HCT116 (cell line): ENCODE measurements at regions not wholly inside any gene's neighbourhood (a gene's known extent, or its start where the extent isn't known, plus 50 kb on each side); places are given as distances from the start of the nearest gene placed in this dataset.

Experiments used
- ATAC-seq: fragments of 200-7000 bp; cut with Tn5 transposase; 2 replicates; pipeline ENCODE4 v1.9.1; 2020; ENCODE audit warnings: mild to moderate bottlenecking, moderate library complexity
- BruUV-seq: library from RNA; stranded (reverse); fragments of 400-500 nt; replicated peaks from 2 replicates; lab custom pipeline; 2021; lab: Mats Ljungman, UMichigan
- CTCF ChIA-PET: fragments of 300-600 bp; sonication (Branson Sonifier 250); formaldehyde crosslinking; loops from one replicate; lab custom pipeline; 2021; ENCODE audit warnings: antibody characterized with exemption; lab: Charles Lee
- POLR2A ChIA-PET: fragments of 300-600, 350-600 bp; sonication (Branson Sonifier 250); formaldehyde crosslinking; loops from one replicate; lab custom pipeline; 2021; ENCODE audit warnings: antibody characterized with exemption; lab: Charles Lee
- RAD21 ChIA-PET, 2 experiments: fragments of 300-600 bp; sonication (Branson Sonifier 250); formaldehyde crosslinking; loops; one replicate each; lab custom pipeline; 2023; ENCODE audit warnings: low total read pairs in 2 of 2; ENCODE audit not compliant: uncharacterized antibody in 2 of 2, unreplicated experiment in 2 of 2, low non-redundant PET in 1 of 2; lab: Charles Lee
- DNase-seq: peaks from one replicate; pipeline ENCODE4 v3.0.0-alpha.2; 2010; ENCODE audit warnings: low read depth, low spot score
- H2AFZ ChIP-seq: fragments of 200-600 bp; shearing (Covaris generic), sonication (generic); 2 replicates; pipeline ENCODE4 v1.6.1; 2017; ENCODE audit warnings: low read depth, mixed run types, mixed read lengths, antibody characterized with exemption, low read length; ENCODE audit not compliant: poor library complexity, severe bottlenecking
- H3K27ac ChIP-seq: 2 replicates; pipeline ENCODE4 v1.5.1; 2012; ENCODE audit warnings: low read depth, low read length
- H3K27me3 ChIP-seq: fragments of 200-600 bp; sonication (generic); 2 replicates; pipeline ENCODE4 v1.6.1; 2016; ENCODE audit warnings: mixed run types, low read length, mixed read lengths; ENCODE audit not compliant: insufficient read depth
- H3K36me3 ChIP-seq, 2 experiments: fragments of 200-500 bp in 1 of 2; fragments of 200-600 bp in 1 of 2; sonication (Bioruptor generic) in 1 of 2; sonication (generic) in 1 of 2; 2 replicates each; pipeline versions ENCODE4 v1.5.1 to v1.6.1; 2014 to 2016; ENCODE audit warnings: low read length in 2 of 2, inconsistent platforms in 1 of 2, mixed read lengths in 1 of 2, mixed run types in 1 of 2; ENCODE audit not compliant: insufficient read depth in 2 of 2, control insufficient read depth in 1 of 2
- H3K4me1 ChIP-seq, 2 experiments: fragments of 200-600 bp in 1 of 2; sonication (generic) in 1 of 2; 2 replicates each; pipeline versions ENCODE4 v1.5.1 to v1.6.1; 2012 to 2017; ENCODE audit warnings: low read length in 2 of 2, inconsistent platforms in 1 of 2, mild to moderate bottlenecking in 1 of 2, mixed read lengths in 1 of 2, mixed run types in 1 of 2, moderate library complexity in 1 of 2; ENCODE audit not compliant: insufficient read depth in 2 of 2, control insufficient read depth in 1 of 2
- H3K4me2 ChIP-seq: fragments of 200-600 bp; sonication (generic); 2 replicates; pipeline ENCODE4 v1.6.1; 2017; ENCODE audit warnings: mixed run types, low read length, mixed read lengths
- H3K4me3 ChIP-seq, 2 experiments: fragments of 200-600 bp in 1 of 2; sonication (generic) in 1 of 2; replicated peaks in 1 of 2; 2 replicates each; pipeline ENCODE4 v1.5.1; 2011 to 2016; ENCODE audit warnings: low read length in 2 of 2, control low read depth in 1 of 2, low read depth in 1 of 2, mild to moderate bottlenecking in 1 of 2, mixed read lengths in 1 of 2, mixed run types in 1 of 2
- H3K79me2 ChIP-seq: fragments of 200-600 bp; sonication (generic); 2 replicates; pipeline ENCODE4 v1.6.1; 2017; ENCODE audit warnings: mild to moderate bottlenecking, mixed run types, low read length, moderate library complexity, mixed read lengths; ENCODE audit not compliant: insufficient read depth
- H3K9ac ChIP-seq: fragments of 200-600 bp; sonication (generic); 2 replicates; pipeline ENCODE4 v1.6.1; 2016; ENCODE audit warnings: low read length, mixed read lengths
- H3K9me2 ChIP-seq: fragments of 200-600 bp; sonication (generic), shearing (Covaris generic); 2 replicates; pipeline ENCODE4 v1.6.1; 2017; ENCODE audit warnings: mixed run types, mild to moderate bottlenecking, moderate library complexity; ENCODE audit not compliant: insufficient read depth
- H3K9me3 ChIP-seq, 2 experiments: fragments of 200-500 bp in 1 of 2; fragments of 200-600 bp in 1 of 2; sonication (Bioruptor generic) in 1 of 2; sonication (generic) in 1 of 2; 2 replicates each; pipeline ENCODE4 v1.6.1; 2014 to 2017; ENCODE audit warnings: low read length in 2 of 2, mixed read lengths in 2 of 2, inconsistent platforms in 1 of 2, low read depth in 1 of 2, mild to moderate bottlenecking in 1 of 2, mixed run types in 1 of 2, moderate library complexity in 1 of 2; ENCODE audit not compliant: control insufficient read depth in 1 of 2, insufficient read depth in 1 of 2
- H4K20me1 ChIP-seq: fragments of 200-600 bp; sonication (generic), shearing (Covaris generic); 2 replicates; pipeline ENCODE4 v1.6.1; 2017; ENCODE audit warnings: mixed run types, mild to moderate bottlenecking, moderate library complexity; ENCODE audit not compliant: insufficient read depth
- CEBPB ChIP-seq: IDR thresholded peaks from 2 replicates; pipeline ENCODE4 v1.6.1; 2012; ENCODE audit warnings: low read depth
- EGR1 ChIP-seq: IDR thresholded peaks from 2 replicates; pipeline ENCODE4 v1.6.1; 2012; ENCODE audit warnings: low read depth
- ELF1 ChIP-seq: IDR thresholded peaks from 2 replicates; pipeline ENCODE4 v1.6.1; 2012; ENCODE audit warnings: low read depth, borderline replicate concordance
- EZH2 ChIP-seq: fragments of 200-600 bp; sonication (generic); IDR thresholded peaks from 2 replicates; pipeline ENCODE4 v1.6.1; 2017; ENCODE audit warnings: antibody characterized with exemption, mixed run types
- EZH2phosphoT487 ChIP-seq: fragments of 200-600 bp; IDR thresholded peaks from 2 replicates; pipeline ENCODE4 v1.6.1; 2018; ENCODE audit warnings: antibody characterized with exemption, borderline replicate concordance
- FOSL1 ChIP-seq: IDR thresholded peaks from 2 replicates; pipeline ENCODE4 v1.6.1; 2012; ENCODE audit warnings: low read depth
- JUND ChIP-seq: IDR thresholded peaks from 2 replicates; pipeline ENCODE4 v1.6.1; 2012
- POLR2A ChIP-seq: IDR thresholded peaks from 2 replicates; pipeline ENCODE4 v1.7.0; 2011; ENCODE audit warnings: borderline replicate concordance; ENCODE audit not compliant: insufficient read depth, insufficient read length; ENCODE audit errors: extremely low read depth
- POLR2AphosphoS5 ChIP-seq: IDR thresholded peaks from 2 replicates; pipeline ENCODE4 v1.6.1; 2011; ENCODE audit warnings: mild to moderate bottlenecking, low read depth, low read length, moderate library complexity
- RAD21 ChIP-seq: IDR thresholded peaks from 2 replicates; pipeline ENCODE4 v1.6.1; 2012; ENCODE audit warnings: low read depth, mild to moderate bottlenecking
- REST ChIP-seq: IDR thresholded peaks from 2 replicates; pipeline ENCODE4 v1.6.1; 2012; ENCODE audit warnings: low read depth
- SIN3A ChIP-seq: IDR thresholded peaks from 2 replicates; pipeline ENCODE4 v1.6.1; 2012; ENCODE audit warnings: low read depth
- SP1 ChIP-seq: IDR thresholded peaks from 2 replicates; pipeline ENCODE4 v1.6.1; 2012; ENCODE audit warnings: low read depth
- SRF ChIP-seq: IDR thresholded peaks from 2 replicates; pipeline ENCODE4 v1.6.1; 2012; ENCODE audit warnings: low read depth
- TCF7L2 ChIP-seq: IDR thresholded peaks from 2 replicates; pipeline ENCODE4 v1.7.0; 2011; ENCODE audit warnings: borderline replicate concordance, inconsistent platforms; ENCODE audit not compliant: insufficient read depth, insufficient read length; ENCODE audit errors: extremely low read depth
- YY1 ChIP-seq: IDR thresholded peaks from 2 replicates; pipeline ENCODE4 v1.6.1; 2011; ENCODE audit warnings: low read length, low read depth, moderate library complexity, mild to moderate bottlenecking; ENCODE audit not compliant: insufficient replicate concordance; ENCODE audit errors: extremely low read depth
- ZFX ChIP-seq: fragments of 450-650 bp; IDR thresholded peaks from 2 replicates; pipeline ENCODE4 v1.6.1; 2017
- ZNF274 ChIP-seq: fragments of 200-500 bp; sonication (Bioruptor generic); IDR thresholded peaks from 2 replicates; pipeline ENCODE4 v1.6.1; 2014; ENCODE audit warnings: mild to moderate bottlenecking, low read depth, low read length, inconsistent platforms
- intact Hi-C: fragments of 100-400 bp; cut with micrococcal nuclease; formaldehyde crosslinking; loops from 2 replicates; pipeline ENCODE4 v1.10.0; 2022
- TF ChIP-seq, protein P1 (sequence below): IDR thresholded peaks from 2 replicates; pipeline ENCODE4 v1.6.1; 2012

GRCh38 chr3:36011791-36012190 is 368.5 kb upstream of the STAC start:
- ChIA-PET RAD21 (no interaction called here), POLR2A (no interaction called here), CTCF (no interaction called here)
- DNase-seq, result no peak
- Histone ChIP-seq H3K9me2 (no peaks in the 10 kb centered on the region), H3K4me3 (no peak overlapping the region), H3K4me2 (no peak overlapping the region), H3K9ac (no peak overlapping the region), H3K9me3 (no peaks in the 10 kb centered on the region; a peak in 2 of 4 replicates), H4K20me1 (no peaks in the 10 kb centered on the region), H3K4me1 (no peaks in the 10 kb centered on the region), H3K27ac (no peak overlapping the region), H3K27me3 (no peaks in the 10 kb centered on the region), H2AFZ (no peak overlapping the region), H3K36me3 (no peaks in the 10 kb centered on the region), H3K79me2 (no peaks in the 10 kb centered on the region)
- ATAC-seq, result no peak
- intact Hi-C loops, result no loop called here
- BruUV-seq, result no TSS peak
- TF ChIP-seq EZH2 (no peak), YY1 (no peak), JUND (no peak), FOSL1 (no peak), SIN3A (no peak), SP1 (no peak), POLR2A (no peak), ZFX (no peak), EZH2phosphoT487 (no peak), ELF1 (no peak)
- TF ChIP-seq, protein P1, sequence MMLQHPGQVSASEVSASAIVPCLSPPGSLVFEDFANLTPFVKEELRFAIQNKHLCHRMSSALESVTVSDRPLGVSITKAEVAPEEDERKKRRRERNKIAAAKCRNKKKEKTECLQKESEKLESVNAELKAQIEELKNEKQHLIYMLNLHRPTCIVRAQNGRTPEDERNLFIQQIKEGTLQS, result no peak

DNA sequence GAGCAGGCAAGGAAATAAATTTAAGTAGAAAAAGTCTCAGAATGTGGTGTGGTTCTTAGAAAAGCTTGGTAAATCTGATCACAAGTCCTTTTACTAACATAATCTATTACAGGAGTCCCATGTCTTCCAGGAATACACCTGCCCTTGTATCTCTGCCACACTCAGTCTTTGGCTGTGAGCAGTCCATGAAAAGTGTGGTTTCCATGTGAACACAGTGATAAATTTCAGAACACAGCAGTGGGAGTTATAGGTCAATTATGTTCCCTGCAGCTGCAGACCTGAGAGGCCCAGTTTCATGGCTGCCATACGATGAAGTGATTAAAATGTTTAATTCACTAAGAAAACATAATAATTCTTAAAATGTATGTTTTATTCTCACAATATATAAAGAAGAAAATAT is 366.9 kb upstream of the STAC start:
- Histone ChIP-seq H2AFZ (no peak overlapping the region), H3K36me3 (no peaks in the 10 kb centered on the region), H3K4me2 (no peak overlapping the region), H3K9me2 (no peaks in the 10 kb centered on the region), H3K4me1 (no peaks in the 10 kb centered on the region), H3K9ac (no peak overlapping the region), H3K79me2 (no peaks in the 10 kb centered on the region), H3K27me3 (no peaks in the 10 kb centered on the region), H3K9me3 (no peaks in the 10 kb centered on the region; a peak in 2 of 4 replicates), H3K4me3 (no peak overlapping the region), H4K20me1 (no peaks in the 10 kb centered on the region), H3K27ac (no peak overlapping the region)
- ChIA-PET RAD21 (no interaction called here), CTCF (no interaction called here), POLR2A (no interaction called here)
- no TSS peak for BruUV-seq
- intact Hi-C loops, result no loop called here
- DNase-seq, result no peak
- no peak for ATAC-seq
- TF ChIP-seq RAD21, result no peak
- TF ChIP-seq EGR1, result no peak
- TF ChIP-seq REST, result no peak
- no peak for TF ChIP-seq CEBPB
- TF ChIP-seq SRF, result no peak
- no peak for TF ChIP-seq TCF7L2
- no peak for TF ChIP-seq YY1
- no peak for TF ChIP-seq SP1
- no peak for TF ChIP-seq ZNF274
- TF ChIP-seq, protein P1, result no peak
- no peak for TF ChIP-seq POLR2AphosphoS5
- TF ChIP-seq ELF1, result no peak
